CD4-positive, alpha-beta T cell treated with Interleukin-17A for 1 hour (primary cell): ENCODE measurements at regions not wholly inside any gene's neighbourhood (a gene's known extent, or its start where the extent isn't known, plus 50 kb on each side); places are given as distances from the start of the nearest gene placed in this dataset.

Source experiments
- DNase-seq: peaks from one replicate; pipeline ENCODE4 v3.0.0-alpha.2; 2020

DNA sequence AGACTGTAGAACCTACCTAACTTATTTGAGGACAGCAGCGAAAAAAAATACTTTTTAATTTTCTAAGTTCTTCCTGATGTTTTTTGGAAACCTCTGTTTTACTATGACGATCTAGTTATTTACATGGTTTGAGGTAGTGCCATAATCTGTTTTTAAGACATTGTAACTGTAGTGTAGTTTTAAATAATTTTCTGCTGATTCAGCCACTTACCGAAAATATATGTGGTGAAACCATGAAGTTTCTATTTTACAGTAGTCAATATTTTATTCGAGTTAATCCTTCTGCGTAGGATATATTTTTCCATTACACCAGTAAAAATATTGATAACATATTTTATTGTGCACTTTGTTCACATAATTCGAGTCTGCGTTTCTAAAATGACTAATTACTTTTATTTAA is 121.7 kb upstream of the RRP15 start:
- no peak for DNase-seq

DNA sequence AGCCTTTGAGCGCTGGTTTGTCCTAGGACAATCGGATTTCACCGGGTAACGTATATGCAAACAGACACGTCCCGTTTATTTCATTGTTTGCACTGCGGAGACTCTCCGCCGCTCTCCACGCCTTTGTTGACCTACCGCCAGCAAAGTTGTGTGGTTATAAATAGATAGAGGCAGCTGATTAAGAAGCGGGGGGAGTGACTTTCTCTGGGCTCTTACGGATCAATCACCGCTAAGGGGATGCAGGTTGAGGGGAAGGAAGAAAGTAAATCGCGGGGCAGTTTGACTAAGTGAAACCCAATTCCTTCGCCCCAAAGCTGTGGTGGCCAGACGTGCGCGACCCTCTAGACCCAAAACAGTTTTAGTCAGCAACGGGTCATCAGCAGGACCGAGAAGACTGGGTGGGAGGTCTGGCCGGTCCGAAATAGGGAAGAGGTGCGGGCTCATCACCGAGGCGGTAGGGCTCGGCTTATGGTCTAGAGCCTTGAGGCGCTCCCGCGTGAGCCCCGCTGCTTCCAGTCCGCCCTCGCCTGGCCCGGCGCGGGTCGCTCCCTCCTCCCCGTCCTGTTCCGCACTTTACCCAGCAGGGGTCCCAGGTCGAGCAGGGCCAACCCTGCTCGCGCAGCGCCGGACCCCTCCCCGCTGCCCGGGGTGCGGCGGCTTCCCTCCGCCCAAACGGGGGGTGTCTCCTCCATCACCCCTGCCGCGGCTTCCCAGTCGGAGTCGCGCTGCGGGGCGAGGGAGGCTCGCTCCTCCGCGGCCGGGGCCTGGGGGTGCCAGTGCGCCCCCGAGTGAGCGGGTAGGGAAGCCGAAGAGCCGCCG is 120.8 kb upstream of the RRP15 start:
- DNase-seq, result no peak

DNA sequence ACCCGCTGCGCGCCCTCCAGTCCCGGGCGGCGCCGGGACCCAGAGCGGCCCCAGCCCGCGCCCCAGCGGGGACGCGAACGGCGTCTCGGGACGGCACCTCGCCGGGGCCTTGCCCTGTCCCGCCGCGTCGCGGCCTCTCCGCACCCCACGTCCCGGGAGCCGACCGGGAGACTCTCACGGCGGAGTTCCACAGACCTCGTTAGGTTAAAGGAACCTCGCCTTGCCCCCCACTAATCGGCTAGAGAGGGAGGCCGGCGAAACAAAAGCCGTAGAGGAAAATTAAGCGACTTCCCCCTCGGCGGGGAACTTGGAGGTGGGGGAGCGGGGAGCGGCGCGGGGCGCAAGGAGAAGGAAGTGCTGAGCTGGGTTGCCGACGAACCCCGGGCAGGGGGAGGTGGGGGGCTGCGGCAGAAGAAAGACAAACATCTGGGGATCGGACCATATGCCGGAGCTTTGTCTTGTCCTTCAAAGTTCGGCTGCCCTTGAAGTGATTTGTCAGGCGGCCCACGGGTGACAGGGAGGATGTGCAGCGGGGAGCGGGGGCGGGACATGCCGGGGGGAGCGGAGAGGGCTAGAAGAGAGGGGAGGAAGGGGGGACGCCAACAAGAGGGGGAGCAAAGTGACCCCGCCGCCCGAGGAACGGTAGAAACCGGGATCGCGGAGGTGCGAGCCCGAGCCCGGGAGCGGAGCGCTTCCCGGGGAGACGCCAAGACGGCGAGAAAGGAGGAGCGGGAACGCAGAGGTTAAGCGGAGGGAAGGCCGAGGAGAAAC is 120.0 kb upstream of the RRP15 start:
- DNase-seq, result no peak

DNA sequence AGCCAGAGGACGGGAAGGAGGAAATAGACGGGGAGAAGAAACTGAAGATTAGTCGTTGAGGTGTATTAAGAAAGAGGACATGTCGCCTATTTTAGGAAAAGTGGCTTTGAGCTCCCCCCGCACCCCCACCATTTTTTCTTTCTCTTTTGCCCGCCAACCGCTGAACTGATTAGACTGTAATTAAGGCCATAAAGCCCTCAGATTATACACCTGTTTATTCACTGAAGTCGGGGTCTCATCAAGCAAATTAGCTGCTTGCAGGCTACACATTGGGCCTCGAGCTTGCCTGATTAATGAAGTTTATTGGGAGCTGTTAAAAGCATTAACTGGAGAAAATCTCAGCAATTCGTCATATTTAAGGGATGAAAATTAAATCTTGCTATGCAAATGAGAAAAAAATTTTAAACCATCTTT is 119.4 kb upstream of the RRP15 start:
- no peak for DNase-seq

DNA sequence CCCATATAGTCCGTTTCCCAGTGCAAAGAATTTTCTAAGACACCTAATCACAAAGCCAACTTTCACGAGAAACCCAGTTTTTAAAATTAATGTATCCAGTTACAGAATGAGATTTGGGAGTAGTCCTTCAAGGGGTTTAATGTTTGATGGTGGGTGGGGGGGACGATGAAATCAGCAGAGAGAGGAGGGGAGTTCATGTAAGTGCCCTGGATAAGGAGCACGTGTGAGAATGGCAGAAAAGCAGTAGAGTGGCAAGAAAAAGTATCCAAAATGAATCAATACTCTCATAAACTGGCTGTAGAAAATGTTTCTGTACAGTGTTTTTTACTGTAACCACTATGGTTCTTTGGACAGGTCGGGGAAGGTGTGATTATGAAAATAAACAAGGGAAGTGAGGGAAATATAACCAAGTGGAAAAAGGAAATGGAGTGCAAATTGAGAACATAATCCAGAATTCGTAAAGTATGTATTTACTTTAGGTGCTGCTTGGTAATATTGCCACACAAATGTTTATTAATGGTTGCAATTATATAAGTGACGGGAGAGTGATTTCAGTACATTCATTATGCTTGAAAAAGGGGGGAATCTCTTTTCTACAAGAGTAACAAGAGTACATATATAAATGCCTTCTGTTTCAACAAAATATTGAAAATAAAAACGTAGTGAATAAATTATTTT is 118.7 kb upstream of the RRP15 start:
- no peak for DNase-seq

DNA sequence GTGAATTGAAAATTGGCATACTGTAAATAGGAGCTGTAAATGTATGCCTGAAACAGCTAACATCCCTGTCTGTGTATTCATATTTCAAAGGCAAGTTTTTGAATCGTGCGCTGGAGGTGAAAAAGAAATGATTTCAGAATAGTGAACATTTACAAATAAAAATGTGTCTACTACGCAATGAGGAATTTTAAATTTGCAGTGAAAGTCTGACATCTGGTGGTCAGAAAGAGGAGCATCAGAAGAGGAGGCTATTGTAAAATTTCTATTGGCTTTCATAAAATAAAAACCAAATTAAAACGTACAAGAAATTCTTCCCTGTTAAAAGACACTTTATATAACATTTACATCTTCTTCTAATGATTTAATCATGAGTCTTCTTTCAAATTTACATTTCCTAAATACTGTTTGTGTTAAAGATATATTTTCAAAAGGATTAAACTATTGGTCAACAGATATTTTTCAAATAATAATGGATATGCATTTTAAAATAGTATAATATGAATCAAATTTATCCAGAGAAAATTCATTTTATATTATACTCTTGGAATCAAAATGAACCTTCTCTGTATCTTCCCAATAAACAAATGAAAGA is 113.7 kb upstream of the RRP15 start:
- DNase-seq, result peak; percentile 18

DNA sequence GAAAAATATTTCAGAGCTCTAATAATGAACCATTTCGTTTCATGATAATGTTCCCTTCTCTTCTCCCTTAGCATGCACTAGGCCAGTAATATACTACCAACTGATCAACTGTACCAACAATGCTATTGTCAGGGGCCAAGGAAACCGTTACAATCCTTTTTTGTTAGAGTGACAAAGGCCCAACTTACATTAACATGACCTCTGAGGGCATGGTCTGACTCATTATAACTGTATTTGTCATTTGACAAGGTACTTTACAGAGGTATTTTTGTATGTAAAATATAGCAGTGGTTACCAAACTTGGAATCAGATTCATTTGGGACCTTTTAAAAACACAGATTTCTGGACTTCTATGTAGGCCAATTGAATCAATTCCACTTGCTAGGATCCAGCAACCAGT is 102.6 kb upstream of the RRP15 start:
- no peak for DNase-seq

DNA sequence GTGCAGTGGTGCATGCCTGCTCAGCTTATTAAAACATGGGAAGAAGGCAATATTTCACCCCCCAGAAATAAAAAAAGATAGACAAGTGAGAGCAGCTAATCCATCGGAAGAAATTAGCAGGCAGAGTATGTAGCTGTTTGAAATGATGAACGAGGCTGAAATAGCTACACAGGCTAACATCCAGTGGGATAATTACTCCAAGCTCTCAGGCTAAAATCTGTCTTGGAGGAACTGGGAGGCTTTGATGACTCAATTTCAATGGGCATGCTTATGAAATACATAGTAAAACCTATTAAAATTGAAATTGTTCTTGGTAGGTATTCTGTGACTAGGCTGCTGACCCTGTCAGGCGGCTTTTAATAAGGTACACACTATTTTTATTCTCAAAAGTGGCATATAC is 84.1 kb upstream of the RRP15 start:
- DNase-seq, result no peak

DNA sequence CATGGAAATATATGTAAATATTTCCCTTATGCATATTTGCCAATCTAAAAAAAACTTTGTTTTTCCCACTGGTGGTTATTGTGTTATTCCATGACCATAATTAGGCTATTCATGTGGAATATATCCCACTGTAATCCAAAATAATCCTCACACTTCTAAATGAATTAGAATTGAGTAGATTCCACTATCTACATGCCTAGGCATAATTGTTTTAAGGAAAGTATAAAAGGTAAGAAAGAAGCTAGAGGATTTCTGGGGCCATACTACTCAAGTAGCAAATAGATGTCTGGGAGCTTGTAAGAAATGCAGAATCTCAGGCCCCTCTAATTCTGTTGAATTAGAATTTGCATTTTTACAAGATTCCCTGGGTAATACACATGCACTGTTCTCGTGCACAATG is 83.5 kb upstream of the RRP15 start:
- DNase-seq, result no peak

DNA sequence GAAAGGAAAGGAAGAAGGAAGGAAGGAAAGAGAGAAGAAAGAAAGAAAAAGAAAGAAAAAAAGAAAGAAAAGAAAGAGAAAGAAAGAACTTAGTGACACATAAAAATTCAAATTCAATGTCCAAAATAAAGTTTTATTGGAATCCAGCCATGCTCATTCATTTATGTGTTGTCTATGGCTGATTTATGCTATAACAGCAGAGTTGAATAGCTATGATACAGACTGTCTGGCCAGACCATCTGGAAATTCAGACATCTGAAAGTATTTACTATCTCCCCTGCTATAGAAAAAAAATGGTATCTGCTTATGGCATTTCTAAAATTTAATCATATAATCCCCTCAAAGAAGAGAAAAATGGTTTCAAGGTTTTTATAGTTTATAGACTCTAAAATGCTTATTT is 79.4 kb upstream of the RRP15 start:
- no peak for DNase-seq

DNA sequence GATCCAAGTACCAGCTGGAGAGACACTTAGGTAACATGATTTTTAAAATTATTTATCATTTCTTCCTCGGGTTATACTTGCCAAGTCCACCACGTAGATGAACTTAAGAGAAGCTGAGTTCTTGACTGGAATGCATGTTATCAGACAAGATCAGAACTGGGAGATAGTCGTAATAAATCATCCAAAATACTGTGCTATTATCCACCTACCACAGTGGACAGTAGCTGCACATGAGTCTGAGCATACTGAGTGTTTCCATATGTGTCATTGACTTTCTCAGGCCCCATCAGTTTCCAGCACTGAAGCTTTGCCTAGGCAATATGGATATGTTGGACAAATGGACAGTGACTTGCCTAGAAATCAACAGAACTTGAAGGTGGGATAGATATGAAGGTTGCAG is 77.9 kb upstream of the RRP15 start:
- DNase-seq, result no peak

DNA sequence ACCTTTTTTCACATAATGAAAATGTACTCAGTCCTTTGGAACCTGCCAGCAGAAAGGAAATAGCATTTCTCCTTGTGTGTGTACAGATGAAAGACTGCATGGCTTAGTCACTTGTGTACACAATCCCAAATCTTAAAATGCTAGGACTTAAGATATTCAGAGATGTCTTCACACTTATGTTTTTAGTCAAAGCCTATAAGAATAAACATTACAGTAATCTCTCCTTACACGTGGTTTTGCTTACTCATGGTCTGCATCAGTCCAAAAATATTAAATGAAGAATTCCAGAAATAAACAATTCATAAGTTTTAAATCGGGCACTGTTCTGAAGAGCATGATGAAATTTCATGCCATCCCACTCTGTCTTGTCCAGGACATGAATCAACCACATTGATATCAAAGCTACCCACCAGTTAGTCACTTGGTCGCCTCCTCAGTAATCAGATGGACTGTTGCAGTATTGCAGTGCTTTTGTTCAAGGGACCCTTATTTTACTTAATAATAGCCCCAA is 75.7 kb upstream of the RRP15 start:
- no peak for DNase-seq

DNA sequence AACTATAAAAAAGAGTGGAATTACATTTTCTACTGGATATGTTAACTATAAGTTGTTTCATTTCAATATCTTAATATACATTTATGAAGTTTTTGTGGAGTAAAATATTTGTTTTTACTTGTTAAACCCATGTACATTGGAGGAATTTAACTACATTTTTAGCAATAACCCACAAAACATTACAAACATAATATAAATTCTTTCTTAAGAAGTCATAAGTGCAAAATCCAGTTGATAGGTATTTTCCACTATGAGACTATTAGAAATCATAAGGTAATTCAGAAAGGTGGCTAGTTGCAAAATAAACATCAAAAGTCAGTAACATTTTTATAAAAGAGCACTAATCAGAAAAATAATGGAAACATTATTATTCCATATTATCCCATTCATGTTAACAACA is 73.9 kb upstream of the RRP15 start:
- DNase-seq, result no peak

DNA sequence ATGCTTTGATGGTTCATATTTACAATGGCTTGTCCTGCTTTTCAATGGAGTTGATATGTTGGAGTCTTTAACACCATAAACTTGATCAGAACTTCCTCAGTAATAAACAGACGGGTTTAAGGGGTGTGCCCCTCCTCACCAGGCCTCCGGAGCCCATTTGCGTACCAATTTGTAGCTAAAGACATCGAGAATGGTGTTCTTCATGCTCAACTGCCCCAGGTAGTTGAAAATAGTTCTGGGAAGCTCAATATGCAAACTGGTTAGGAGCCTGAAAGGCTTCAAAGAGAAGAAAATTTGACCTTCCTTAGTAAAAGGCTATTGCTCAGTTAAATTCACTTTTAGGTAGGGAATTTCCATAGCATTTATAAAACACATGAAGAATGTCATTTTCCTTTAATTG is 68.1 kb upstream of the RRP15 start:
- no peak for DNase-seq

DNA sequence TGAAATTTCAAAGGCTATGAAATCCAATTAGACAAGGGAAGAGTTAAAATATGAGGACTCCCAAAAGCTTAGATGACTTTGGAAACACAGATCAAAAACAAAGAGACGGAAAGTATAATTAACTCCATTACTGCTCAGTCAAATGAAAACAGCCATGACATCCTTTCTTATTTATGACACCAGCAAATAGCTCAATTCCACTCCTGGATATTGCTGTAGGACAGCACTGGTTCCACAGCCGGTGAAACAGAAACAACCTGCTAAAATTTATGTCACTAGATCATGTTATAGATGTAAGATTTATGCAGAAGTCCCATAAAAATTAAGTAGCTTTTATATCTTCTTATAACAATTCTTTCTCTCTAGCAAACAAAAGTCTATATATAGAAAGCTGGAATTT is 65.6 kb upstream of the RRP15 start:
- no peak for DNase-seq

DNA sequence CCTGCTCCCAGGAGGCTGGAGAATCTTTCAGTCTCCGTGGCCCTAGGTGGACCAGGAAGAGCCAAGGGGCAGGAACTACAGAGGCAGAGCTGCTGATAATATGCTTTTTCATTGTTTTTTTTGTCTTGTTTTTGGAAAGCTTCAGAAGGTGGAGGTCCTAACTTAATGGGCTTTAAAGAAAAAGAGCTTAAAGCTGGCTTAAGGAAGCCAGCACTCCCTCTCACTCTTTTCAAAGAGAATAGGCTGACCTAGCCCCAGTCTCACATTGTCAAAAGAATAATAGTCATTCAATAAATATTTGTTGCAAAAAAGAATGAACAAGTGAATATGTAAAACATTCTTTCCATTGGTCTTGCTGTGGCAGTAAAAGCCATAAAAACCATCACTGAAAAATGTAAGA is 61.0 kb upstream of the RRP15 start:
- DNase-seq, result no peak

DNA sequence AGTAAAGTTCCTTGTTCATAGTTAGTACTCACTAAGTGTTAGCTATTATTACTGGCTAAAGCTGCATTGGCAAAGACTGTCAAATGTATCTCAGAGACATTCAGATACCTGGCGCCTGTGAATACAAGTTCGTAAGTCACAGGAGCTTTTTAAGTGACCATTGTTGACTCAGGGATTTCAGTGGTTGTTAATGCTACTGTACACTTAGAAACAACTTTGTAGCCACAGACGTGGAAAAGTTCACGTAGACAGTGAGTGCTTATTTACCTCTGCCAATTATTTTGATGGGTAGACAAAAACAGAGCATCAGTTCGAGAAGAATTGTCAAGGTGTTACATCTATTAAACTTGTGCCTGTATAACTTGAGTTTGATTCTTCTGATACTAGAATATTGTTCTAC is 59.1 kb upstream of the RRP15 start:
- no peak for DNase-seq
